ENCODE measurements at regions not wholly inside any gene's neighbourhood (a gene's known extent, or its start where the extent isn't known, plus 50 kb on each side); places are given as distances from the start of the nearest gene placed in this dataset.

DNA sequence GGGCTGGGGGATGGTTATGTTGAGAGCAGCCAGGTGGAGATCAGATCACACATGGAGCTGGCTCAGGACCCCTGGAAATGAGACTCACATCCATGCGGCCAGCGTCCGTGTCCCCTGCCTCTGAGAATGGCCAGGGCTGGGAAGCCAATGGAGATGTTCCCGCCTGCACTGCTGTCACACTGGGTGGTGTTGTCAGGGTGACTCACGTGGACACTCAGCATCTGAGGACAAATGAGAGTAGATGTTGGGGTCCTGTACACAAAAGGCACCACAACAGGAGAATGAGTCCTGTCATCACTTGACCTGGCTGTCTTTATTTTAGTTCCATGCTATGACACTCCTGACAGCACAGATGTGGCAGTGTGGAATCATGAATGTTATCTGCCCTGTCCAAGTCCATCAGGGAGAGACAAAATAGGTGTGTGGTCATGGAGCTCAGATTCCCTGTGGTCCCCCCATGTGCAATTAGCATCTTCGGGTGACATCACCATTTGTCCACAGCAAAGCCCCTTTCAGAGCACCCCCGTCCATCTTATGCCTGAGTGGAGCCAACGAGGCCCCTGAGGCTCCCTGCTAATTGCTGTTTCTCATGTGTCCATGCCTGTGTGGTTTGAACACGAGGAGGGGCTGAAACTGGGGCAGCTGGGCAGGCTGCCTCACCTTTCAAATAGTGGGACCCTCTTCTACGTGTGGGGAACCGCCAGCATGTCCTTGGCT is 393.5 kb downstream of the AACS start:
- TF ChIP-seq, protein P1, sequence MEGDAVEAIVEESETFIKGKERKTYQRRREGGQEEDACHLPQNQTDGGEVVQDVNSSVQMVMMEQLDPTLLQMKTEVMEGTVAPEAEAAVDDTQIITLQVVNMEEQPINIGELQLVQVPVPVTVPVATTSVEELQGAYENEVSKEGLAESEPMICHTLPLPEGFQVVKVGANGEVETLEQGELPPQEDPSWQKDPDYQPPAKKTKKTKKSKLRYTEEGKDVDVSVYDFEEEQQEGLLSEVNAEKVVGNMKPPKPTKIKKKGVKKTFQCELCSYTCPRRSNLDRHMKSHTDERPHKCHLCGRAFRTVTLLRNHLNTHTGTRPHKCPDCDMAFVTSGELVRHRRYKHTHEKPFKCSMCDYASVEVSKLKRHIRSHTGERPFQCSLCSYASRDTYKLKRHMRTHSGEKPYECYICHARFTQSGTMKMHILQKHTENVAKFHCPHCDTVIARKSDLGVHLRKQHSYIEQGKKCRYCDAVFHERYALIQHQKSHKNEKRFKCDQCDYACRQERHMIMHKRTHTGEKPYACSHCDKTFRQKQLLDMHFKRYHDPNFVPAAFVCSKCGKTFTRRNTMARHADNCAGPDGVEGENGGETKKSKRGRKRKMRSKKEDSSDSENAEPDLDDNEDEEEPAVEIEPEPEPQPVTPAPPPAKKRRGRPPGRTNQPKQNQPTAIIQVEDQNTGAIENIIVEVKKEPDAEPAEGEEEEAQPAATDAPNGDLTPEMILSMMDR (IDR thresholded peaks at IDR 0.05) = no peak
- no peak for TF ChIP-seq POLR2A (IDR thresholded peaks at IDR 0.05)
